Transverse colon (tissue), 4 donors: ENCODE measurements at regions not wholly inside any gene's neighbourhood (a gene's known extent, or its start where the extent isn't known, plus 50 kb on each side); places are given as distances from the start of the nearest gene placed in this dataset.

Experiments used
- DNase-seq: peaks from one replicate; pipeline ENCODE4 v3.0.0-alpha.2; 2019
- H3K27ac ChIP-seq, 4 donors: fragments of 200-600 bp; sonication (generic); 2 replicates each; pipeline ENCODE4 v1.5.1; 2016 to 2018; ENCODE audit warnings: inconsistent platforms in 4 of 4
- H3K27me3 ChIP-seq: fragments of 200-600 bp; sonication (generic); 2 replicates; pipeline ENCODE4 v1.5.1; 2017; ENCODE audit warnings: inconsistent platforms
- H3K36me3 ChIP-seq, 4 donors: fragments of 200-600 bp; sonication (generic); 2 replicates each; pipeline ENCODE4 v1.5.1; 2017 to 2019; ENCODE audit warnings: inconsistent platforms in 4 of 4
- H3K4me1 ChIP-seq, 4 donors: fragments of 200-600 bp; sonication (generic); 2 replicates each; pipeline ENCODE4 v1.5.1; 2017 to 2020; ENCODE audit warnings: inconsistent platforms in 4 of 4
- H3K4me3 ChIP-seq, 4 donors: fragments of 200-600 bp; sonication (generic); 1 replicate in 1 of 4; 2 replicates in 3 of 4; pipeline versions ENCODE4 v1.5.1 to v1.6.1; 2017 to 2019; ENCODE audit warnings: inconsistent platforms in 4 of 4
- H3K9me3 ChIP-seq, 2 donors: fragments of 200-600 bp; sonication (generic); 2 replicates each; pipeline ENCODE4 v1.5.1; 2017 to 2019; ENCODE audit warnings: inconsistent platforms in 2 of 2
- EP300 ChIP-seq: sonication (generic); formaldehyde crosslinking; IDR thresholded peaks from one replicate; pipeline ENCODE4 v1.6.1; 2017; ENCODE audit warnings: antibody characterized with exemption, low read depth
- POLR2A ChIP-seq: fragments of 450-650 bp; IDR thresholded peaks from one replicate; pipeline ENCODE4 v1.6.1; 2016; ENCODE audit warnings: antibody characterized with exemption, mild to moderate bottlenecking, moderate library complexity
- POLR2AphosphoS5 ChIP-seq, 3 donors: sonication (generic); formaldehyde crosslinking; IDR thresholded peaks; one replicate each; pipeline ENCODE4 v1.6.1; 2016; ENCODE audit warnings: antibody characterized with exemption in 3 of 3
- WGBS, 2 donors: methylation state at CpG; one replicate each; pipeline ENCODE4 v1.1.5; 2018; ENCODE audit warnings: low coverage in 1 of 2; 5-methylcytosine and 5-hydroxymethylcytosine counted together
- in situ Hi-C, 4 donors: fragments of 200-750 bp; cut with MboI; loops; one replicate each; pipeline versions ENCODE4 v1.15.0 to v1.15.1; 2017; ENCODE audit warnings: low sequenced_read_pairs in 3 of 4, low pct_ligation_motif_present in 1 of 4, low pct_unique_long_range_greater_than_20kb in 1 of 4
- intact Hi-C: fragments of 100-400 bp; cut with DNase I; formaldehyde crosslinking; loops from one replicate; pipeline ENCODE4 v1.15.1; 2023; ENCODE audit warnings: low total_unique reads
- TF ChIP-seq, protein P1 (sequence below), 5 experiments: fragments of 200-600 bp in 3 of 5; fragments of 450-650 bp in 2 of 5; sonication (generic) in 3 of 5; IDR thresholded peaks; 1 replicate in 2 of 5; 2 replicates in 3 of 5; pipeline ENCODE4 v1.5.1; 2016 to 2017; ENCODE audit warnings: antibody characterized with exemption in 5 of 5, inconsistent platforms in 3 of 5, mild to moderate bottlenecking in 2 of 5, moderate library complexity in 1 of 5

DNA sequence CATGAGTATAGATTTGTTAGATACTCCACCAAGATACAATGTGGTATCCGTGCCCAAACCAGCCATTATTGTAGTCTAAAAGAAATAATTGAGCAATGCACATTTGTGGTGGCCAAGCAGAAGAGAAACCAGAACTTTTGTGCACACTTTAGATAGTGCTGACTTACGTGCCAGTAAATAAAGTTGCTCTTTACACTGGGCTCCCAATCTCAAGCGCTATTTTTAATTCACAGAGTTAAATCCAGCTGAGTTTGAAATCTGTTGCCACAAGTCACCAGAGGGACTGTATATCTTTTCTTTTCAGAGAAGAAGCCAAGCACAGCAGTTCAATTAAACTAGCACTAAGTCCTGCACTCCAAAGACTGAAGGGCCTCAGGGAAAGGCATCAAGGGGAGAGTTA is 680.4 kb downstream of the TDRD15 start:
- no peak for DNase-seq
- no peak overlapping the region for H3K27ac ChIP-seq
- TF ChIP-seq, protein P1, sequence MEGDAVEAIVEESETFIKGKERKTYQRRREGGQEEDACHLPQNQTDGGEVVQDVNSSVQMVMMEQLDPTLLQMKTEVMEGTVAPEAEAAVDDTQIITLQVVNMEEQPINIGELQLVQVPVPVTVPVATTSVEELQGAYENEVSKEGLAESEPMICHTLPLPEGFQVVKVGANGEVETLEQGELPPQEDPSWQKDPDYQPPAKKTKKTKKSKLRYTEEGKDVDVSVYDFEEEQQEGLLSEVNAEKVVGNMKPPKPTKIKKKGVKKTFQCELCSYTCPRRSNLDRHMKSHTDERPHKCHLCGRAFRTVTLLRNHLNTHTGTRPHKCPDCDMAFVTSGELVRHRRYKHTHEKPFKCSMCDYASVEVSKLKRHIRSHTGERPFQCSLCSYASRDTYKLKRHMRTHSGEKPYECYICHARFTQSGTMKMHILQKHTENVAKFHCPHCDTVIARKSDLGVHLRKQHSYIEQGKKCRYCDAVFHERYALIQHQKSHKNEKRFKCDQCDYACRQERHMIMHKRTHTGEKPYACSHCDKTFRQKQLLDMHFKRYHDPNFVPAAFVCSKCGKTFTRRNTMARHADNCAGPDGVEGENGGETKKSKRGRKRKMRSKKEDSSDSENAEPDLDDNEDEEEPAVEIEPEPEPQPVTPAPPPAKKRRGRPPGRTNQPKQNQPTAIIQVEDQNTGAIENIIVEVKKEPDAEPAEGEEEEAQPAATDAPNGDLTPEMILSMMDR (IDR thresholded peaks at IDR 0.05): no peak
- TF ChIP-seq POLR2AphosphoS5 (IDR thresholded peaks at IDR 0.05): no peak
- no peak for TF ChIP-seq POLR2A
- no peak for TF ChIP-seq EP300
- in situ Hi-C loops: no loop called here
- no peaks in the 10 kb centered on the region for H3K27me3 ChIP-seq
- no peaks in the 10 kb centered on the region for H3K4me1 ChIP-seq
- WGBS, 2 donors: 65 to 73% methylated on average over 3 of the region's 3 CpGs
- H3K36me3 ChIP-seq: no peaks in the 10 kb centered on the region
- intact Hi-C loops: no loop called here
- no peak overlapping the region for H3K4me3 ChIP-seq
- H3K9me3 ChIP-seq: no peaks in the 10 kb centered on the region

DNA sequence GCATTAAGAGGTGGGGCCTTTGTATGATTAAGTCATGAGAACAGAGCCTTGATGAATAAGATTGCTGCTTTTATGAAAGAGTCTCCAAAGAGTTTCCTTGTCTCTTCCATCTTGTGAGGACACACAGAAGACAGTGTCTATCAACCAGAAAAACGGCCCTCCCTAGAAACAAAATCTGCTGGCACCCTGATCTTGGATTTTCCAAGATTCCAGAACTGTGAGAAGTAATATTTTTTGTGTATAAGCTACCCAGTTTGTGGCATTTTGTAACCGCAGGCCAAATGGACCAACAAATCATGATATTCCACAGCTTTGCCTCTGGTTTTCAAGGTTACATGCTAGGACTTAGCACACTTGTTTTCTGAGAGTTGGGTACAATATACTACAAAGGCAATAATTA is 687.8 kb downstream of the TDRD15 start:
- intact Hi-C loops: no loop called here
- Histone ChIP-seq H3K27me3 (no peaks in the 10 kb centered on the region), H3K4me3 (no peak overlapping the region), H3K4me1 (no peaks in the 10 kb centered on the region), H3K36me3 (no peaks in the 10 kb centered on the region), H3K9me3 (no peaks in the 10 kb centered on the region), H3K27ac (no peak overlapping the region)
- in situ Hi-C loops: no loop called here
- TF ChIP-seq, protein P1 (IDR thresholded peaks at IDR 0.05): no peak
- no peak for TF ChIP-seq POLR2AphosphoS5 (IDR thresholded peaks at IDR 0.05)
- no peak for TF ChIP-seq EP300
- 63% methylated on average over 2 of the region's 2 CpGs; no CpG with 5 or more reads in 1 of the 2 donors for WGBS, 2 donors
- DNase-seq: no peak

DNA sequence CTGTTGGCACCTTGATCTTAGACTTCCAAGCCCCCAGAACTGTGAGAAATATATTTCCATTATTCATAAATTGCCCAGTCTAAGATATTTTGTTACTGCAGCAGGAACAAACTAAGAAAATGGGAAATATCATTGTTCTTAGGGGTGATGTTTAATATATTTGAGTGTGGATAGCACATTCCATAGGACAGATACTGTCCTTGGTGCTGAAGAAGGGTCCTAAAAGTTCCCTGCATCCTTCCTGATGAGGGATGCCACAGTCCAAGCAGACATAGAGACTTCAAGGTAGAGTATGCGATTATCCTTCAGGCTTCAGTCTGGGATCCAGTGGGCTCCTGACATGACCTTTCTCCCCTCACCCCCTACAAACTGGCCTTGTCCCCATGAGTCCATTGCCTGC is 689.0 kb downstream of the TDRD15 start:
- intact Hi-C loops: no loop called here
- Histone ChIP-seq H3K27ac (no peak overlapping the region), H3K4me3 (no peak overlapping the region), H3K36me3 (no peaks in the 10 kb centered on the region), H3K4me1 (no peaks in the 10 kb centered on the region), H3K27me3 (no peaks in the 10 kb centered on the region), H3K9me3 (no peaks in the 10 kb centered on the region)
- 94% methylated on average over 1 of the region's 1 CpG; no CpG with 5 or more reads in 1 of the 2 donors for WGBS, 2 donors
- DNase-seq: no peak
- in situ Hi-C loops: no loop called here
- TF ChIP-seq POLR2AphosphoS5 (IDR thresholded peaks at IDR 0.05): no peak
- no peak for TF ChIP-seq EP300
- TF ChIP-seq, protein P1 (IDR thresholded peaks at IDR 0.05): no peak
- TF ChIP-seq POLR2A: no peak

DNA sequence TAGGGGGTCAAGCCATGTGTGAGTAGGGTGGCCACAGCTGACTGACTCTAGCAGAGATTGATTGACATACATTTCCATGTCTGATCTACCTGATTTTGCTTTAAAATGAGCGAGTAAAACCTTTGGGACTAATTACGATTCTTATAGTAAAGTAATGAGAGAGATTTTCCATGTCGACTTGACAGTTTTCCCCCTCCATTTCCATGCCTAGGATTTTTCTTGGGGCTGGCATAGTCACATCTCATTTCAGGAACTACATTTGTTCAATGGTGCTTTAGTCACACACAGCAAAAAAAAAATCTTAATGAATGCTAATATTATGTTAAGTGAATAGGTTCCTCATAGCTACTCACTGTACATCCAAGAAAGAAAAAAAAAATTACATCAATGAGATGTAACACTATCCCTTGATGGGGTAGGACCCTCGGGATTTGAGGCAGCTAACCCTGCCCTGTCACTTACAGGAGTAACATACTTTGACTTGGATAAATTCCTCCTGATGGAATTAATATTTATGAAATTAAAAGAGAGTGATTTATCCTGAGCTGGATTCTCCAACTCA is 690.9 kb downstream of the TDRD15 start:
- TF ChIP-seq EP300: no peak
- TF ChIP-seq, protein P1 (IDR thresholded peaks at IDR 0.05): no peak
- TF ChIP-seq POLR2AphosphoS5 (IDR thresholded peaks at IDR 0.05): no peak
- TF ChIP-seq POLR2A: no peak
- 65 to 76% methylated on average over 3 to 4 of the region's 4 CpGs for WGBS, 2 donors
- no peak for DNase-seq
- in situ Hi-C loops (no loop called here), intact Hi-C loops (no loop called here)
- no peak overlapping the region for H3K4me3 ChIP-seq
- H3K4me1 ChIP-seq: no peaks in the 10 kb centered on the region
- no peak overlapping the region for H3K27ac ChIP-seq
- no peaks in the 10 kb centered on the region for H3K36me3 ChIP-seq
- H3K27me3 ChIP-seq: no peaks in the 10 kb centered on the region
- H3K9me3 ChIP-seq: no peaks in the 10 kb centered on the region
